GM18507 (cell line): ENCODE measurements at regions not wholly inside any gene's neighbourhood (a gene's known extent, or its start where the extent isn't known, plus 50 kb on each side); places are given as distances from the start of the nearest gene placed in this dataset.

Experiments used
- DNase-seq: peaks from one replicate; pipeline ENCODE4 v3.0.0; 2011; ENCODE audit warnings: low read depth; ENCODE audit not compliant: insufficient read length; ENCODE audit errors: extremely low spot score
- FAIRE-seq: peaks from 2 replicates; lab custom pipeline; 2011; peaks lifted over from hg19 to GRCh38; lab: Jason Lieb, UNC

DNA sequence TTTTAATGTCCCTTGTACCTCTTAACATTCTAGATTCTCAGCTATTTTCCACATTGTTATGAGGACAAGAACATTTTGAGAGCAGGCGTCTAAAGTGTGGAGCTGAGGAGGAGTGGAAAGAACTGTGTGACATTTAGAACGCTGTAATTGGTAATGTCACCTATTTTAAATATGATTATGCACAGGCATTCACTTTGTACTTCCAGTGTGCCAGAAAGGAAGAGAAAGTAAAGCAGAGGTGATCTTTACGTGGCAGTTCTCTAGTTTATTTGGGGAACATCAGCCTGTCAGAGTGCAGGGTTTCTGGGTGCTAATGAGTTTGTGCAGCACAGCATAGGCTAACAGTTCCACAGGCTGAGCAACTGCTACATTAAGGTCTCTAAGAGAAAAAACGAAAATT, 498.4 kb upstream of the POM121L12 start:
- no peak for DNase-seq
- no peak for FAIRE-seq

DNA sequence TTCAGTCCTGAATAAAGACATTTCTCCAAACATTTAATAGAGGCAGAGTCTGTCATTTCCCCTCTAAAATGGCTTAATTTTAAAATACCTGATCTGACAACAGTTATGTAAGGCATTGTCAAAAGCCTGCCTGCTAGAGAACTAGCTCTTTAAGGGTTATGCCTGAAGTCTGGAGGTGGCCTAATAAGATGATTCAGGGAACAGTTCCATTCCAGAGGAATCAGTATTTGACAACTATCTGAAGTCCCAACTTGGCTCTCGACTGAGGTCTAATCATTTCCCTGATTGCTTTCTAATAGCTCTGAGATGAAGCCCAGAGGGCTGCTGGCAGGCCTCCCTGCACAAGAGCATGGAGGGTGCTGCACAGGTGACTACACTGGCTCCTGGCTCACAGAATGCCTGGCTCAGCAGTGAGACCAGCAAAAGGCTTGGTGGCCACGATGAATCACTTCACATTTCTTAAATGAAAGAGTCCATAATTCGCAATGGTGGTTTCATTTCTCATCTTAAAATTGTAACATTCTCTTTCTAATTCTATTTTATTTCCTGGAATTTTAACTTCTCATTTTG, 509.6 kb upstream of the POM121L12 start:
- no peak for FAIRE-seq
- DNase-seq, result no peak

- DNase-seq (no peak), FAIRE-seq (no peak)
Observed at GRCh38 chr7:52518869-52519268, 516.6 kb upstream of the POM121L12 start.

- FAIRE-seq (no peak), DNase-seq (no peak)
Observed at GRCh38 chr7:52512656-52513055, 522.8 kb upstream of the POM121L12 start.

GRCh38 chr7:52507546-52508255, 527.7 kb upstream of the POM121L12 start:
- FAIRE-seq, result no peak
- no peak for DNase-seq

DNA sequence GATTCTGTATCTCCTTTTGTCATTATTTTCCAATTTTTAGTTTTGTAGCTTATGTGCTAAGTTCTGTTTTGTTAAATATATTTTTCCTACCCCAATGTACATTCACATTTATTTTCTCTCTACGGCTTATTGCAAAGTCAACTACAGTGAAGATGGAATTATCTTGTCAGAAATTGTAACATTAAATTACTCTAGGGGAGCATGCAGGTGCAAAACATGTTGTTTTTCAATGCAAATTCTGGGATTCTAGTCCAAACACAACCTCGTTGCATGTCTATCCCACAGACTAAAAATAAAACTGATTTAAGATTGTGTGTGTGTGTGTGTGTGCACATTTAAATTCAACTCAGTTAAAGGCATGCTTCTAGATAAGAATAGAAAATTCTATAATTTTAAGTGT, 529.1 kb upstream of the POM121L12 start:
- DNase-seq (no peak), FAIRE-seq (no peak)

- FAIRE-seq (no peak), DNase-seq (no peak)
Observed at GRCh38 chr7:52504561-52504960, 530.9 kb upstream of the POM121L12 start.

DNA sequence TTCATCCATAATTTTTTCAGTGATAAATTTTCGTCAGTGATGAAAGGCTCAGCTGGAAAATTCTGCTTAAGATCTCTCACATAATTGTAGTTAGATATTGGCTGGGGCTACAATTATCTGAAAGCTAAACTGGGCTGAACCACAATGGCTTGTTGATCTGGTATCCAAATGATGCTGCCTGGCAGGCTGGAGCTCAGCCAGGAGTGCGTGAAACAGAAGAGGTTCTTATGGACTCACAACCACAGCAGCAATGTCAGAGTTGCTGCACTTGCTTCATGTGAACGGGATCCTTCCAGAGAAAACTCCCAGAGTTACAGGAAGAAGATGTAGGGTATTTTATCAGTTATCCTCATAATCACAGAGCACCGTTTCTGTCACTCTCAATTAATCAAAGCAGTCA, 533.2 kb upstream of the POM121L12 start:
- DNase-seq (no peak), FAIRE-seq (no peak)

DNA sequence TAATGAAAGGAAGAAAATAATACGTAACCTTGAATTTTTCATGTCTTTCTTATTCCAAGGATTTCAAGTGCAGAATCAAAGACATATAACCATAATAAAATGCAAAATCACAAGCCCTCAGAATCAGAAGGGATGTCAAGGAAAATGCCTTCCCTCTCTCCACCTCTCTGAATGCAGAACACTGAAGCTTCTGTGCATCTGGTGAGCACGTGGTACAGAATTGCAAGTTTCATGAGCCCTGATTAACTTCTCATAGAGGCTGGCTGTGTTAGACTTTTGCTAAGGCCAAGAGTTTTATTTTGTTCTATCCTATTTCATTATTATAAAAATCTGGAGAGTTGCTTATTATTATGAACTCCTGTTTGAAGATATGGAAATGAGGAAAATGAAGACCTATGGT, 533.7 kb upstream of the POM121L12 start:
- DNase-seq (no peak), FAIRE-seq (no peak)

GRCh38 chr7:52500841-52501240, 534.6 kb upstream of the POM121L12 start:
- DNase-seq (no peak), FAIRE-seq (no peak)

DNA sequence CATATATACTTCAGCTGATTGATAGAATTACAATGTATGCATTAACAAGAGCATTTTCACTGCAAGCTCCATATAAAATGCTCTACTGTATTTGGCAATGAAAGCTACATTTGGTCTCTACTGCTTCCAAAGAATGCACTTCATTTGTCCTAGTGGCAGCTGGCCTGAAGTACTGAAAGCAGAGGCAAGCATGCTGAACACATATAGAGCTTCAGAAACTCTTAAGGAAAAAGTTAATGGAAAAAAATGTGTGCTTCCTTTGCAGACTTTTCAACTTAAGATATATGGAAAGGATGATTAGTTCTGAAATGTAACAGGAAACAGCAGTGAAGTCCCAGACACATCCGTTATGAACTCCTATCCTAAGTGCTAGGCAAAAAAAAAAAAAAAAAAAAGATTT, 537.1 kb upstream of the POM121L12 start:
- no peak for FAIRE-seq
- DNase-seq, result no peak

GRCh38 chr7:52486267-52486666, 549.2 kb upstream of the POM121L12 start:
- DNase-seq (no peak), FAIRE-seq (no peak)

- no peak for DNase-seq
Observed at GRCh38 chr7:52482076-52482475, 553.4 kb upstream of the POM121L12 start.

GRCh38 chr7:52481571-52481970, 553.9 kb upstream of the POM121L12 start:
- DNase-seq (no peak), FAIRE-seq (no peak)

More at GRCh38 chr7:52482076-52482475, 553.4 kb upstream of the POM121L12 start:
- no peak for FAIRE-seq

- FAIRE-seq, result no peak
Observed at GRCh38 chr7:52479990-52480389, 555.4 kb upstream of the POM121L12 start.

DNA sequence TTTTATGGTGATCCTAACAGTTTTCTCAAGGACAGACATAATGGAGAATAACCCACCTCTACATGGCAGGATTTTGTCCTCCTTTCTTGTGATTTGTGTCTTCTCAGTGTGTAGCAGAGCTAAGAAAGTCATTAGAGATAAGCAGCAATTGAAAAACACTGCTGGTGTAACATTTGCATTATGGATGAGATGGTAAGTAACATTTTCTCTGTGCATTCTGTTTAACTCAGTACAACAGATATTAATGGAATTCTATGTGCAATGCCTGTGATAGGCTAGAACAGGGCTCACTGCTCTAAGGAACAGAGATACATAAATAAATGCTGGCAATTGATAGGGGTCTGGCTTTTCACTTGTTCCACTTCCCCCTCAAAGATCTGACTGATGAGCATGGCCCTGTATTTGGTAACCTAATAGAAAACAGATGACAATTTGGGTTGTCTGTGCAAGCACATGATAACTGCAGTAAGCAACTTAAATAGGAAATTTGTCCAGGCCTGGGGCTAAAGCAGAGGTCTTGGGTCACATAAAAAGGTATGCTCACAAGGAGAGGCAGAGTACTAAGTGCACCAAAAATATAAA, 560.3 kb upstream of the POM121L12 start:
- no peak for DNase-seq

More at GRCh38 chr7:52479990-52480389, 555.4 kb upstream of the POM121L12 start:
- no peak for DNase-seq

DNA sequence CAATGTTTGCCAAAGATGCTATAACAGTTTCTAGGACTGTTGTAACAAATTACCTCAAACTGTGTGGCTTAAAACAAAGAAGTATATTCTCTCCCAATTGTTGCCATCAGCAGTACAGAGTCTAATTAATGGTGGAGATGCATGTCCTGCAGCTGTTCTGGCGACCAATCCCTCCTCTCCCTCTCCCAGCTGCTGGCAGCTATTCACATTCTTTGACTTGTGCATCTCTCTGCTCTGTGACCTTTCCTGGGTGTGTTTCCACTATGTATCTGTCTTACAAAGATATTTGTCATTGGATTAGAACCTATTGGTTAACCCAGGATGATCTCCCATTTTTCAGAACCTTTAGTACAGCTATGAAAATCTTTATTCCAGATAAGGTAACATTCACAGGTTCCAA, 561.7 kb upstream of the POM121L12 start:
- DNase-seq, result no peak
- FAIRE-seq, result no peak

More for the DNA sequence above, 560.3 kb upstream of the POM121L12 start:
- no peak for FAIRE-seq

DNA sequence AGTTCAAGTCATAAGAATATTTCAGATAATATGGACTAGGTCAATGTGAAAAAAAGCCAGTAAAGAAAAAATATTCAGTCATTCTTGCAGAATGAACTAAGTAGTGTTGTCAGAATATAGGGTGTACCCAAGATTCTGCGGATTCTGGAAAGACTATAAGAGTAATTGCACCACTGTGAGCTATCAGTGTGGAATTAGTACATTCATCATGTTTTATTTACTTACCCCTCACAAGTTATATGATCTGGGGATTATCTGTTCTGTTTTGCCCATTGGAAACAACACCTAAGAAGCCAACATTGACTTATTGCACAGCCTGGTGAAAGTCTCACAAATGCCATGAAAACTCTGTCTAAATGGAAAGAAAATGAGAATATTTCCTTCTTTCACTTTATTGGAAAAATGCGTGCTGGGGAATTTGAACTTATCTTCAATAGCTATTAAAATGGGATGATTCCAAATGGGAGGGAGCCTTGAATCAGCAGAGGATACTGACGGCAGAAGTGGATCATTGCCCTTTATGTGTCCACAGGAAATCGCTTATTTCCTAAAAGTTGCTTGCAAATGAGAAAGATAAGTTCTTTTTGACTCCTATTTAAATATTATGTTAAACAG, 563.3 kb upstream of the POM121L12 start:
- DNase-seq, result no peak
- FAIRE-seq, result no peak

DNA sequence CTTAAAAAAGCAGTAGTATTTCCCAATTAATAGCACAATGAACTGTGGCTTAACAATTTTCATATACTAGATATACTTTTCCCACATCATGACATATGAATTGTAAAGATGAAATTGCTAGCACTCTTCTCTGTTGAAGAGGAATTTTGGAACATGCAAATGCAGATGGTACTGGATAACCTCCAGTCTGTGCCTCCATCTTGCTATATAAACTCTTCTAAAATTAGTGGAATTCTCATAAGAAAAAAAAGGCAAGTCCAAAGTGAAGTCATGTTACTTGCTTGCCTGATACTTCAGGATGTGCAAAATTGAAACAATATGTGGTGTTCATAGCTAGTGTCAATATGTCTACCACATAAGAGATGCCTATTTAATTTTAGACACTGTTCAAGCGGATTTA, 570.2 kb upstream of the POM121L12 start:
- DNase-seq, result no peak
- no peak for FAIRE-seq

- DNase-seq (no peak), FAIRE-seq (no peak)
Observed at GRCh38 chr7:52463341-52463740, 572.1 kb upstream of the POM121L12 start.

DNA sequence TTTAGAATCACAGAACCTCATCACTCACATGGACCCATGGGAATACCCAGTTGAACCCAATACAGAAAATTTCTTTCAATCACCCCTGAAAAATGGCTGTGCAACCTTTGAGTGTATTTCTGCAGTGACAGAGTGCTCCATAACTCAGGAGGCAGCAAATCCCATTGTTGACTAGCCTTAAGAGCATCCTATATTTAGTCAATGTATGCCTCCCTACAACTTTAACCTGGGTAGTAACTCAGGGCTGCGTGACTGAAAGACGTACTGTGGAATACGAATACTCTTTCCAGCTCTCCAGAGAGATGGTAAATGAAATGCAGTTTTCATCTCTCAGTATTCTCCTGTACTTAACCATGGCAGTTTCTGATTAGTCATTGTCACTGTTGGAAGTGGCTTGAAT, 573.0 kb upstream of the POM121L12 start:
- DNase-seq, result no peak
- FAIRE-seq, result no peak
